Central memory CD8-positive, alpha-beta T cell (primary cell): ENCODE measurements at regions not wholly inside any gene's neighbourhood (a gene's known extent, or its start where the extent isn't known, plus 50 kb on each side); places are given as distances from the start of the nearest gene placed in this dataset.

Experiments
- ATAC-seq: fragments of 150-1000 bp; cut with Tn5 transposase; replicated peaks from 2 replicates; pipeline ENCODE4 v1.10.0; 2022; ENCODE audit warnings: mild to moderate bottlenecking, moderate FRiP score, moderate number of reproducible peaks; ENCODE audit not compliant: poor library complexity, severe bottlenecking; ENCODE audit errors: extremely low read depth
- DNase-seq, 2 donors: peaks; one replicate each; pipeline ENCODE4 v3.0.0; 2021; ENCODE audit warnings: low spot score in 2 of 2
- H3K27ac Mint-ChIP-seq: one replicate; pipeline ENCODE4 v1.8.0; 2022; ENCODE audit warnings: low read depth, mild to moderate bottlenecking, moderate library complexity, mixed read lengths
- H3K27me3 Mint-ChIP-seq: one replicate; pipeline ENCODE4 v1.8.0; 2022; ENCODE audit warnings: mixed read lengths
- H3K36me3 Mint-ChIP-seq: one replicate; pipeline ENCODE4 v1.8.0; 2022; ENCODE audit warnings: mild to moderate bottlenecking, moderate library complexity, mixed read lengths; ENCODE audit not compliant: insufficient read depth
- H3K4me1 Mint-ChIP-seq: one replicate; pipeline ENCODE4 v1.8.0; 2022; ENCODE audit warnings: mixed read lengths
- H3K4me3 Mint-ChIP-seq: one replicate; pipeline ENCODE4 v1.8.0; 2022; ENCODE audit warnings: mild to moderate bottlenecking, moderate library complexity, mixed read lengths
- H3K9me3 Mint-ChIP-seq: one replicate; pipeline ENCODE4 v1.8.0; 2022; ENCODE audit warnings: mixed read lengths

DNA sequence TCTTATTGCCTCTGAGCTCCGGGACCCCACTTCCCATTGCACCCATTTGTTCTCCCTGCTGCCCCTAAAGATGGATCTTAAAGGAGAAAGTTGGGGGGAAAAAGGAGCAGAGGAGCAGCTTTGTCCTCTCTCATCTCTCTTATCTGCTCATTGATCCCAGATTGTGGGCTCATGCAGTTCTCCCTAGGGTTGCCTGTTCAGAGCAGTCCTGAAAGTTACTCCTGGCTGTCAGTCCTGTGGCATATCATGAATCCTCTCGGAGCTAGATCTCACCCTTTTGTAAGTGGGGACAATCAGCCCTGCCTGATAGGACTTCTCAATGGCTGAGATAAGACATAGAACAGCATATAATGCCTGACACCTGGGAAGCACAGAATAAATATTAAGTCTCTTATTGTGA, 440.3 kb downstream of the IRS2 start:
- Mint-ChIP-seq H3K9me3 (peaks cover 15% of the 10 kb centered on the region), H3K36me3 (no peaks in the 10 kb centered on the region), H3K27me3 (peaks cover 7% of the 10 kb centered on the region), H3K4me1 (no peaks in the 10 kb centered on the region), H3K27ac (no peak overlapping the region), H3K4me3 (no peak overlapping the region)
- ATAC-seq (no peak), DNase-seq (no peak)

DNA sequence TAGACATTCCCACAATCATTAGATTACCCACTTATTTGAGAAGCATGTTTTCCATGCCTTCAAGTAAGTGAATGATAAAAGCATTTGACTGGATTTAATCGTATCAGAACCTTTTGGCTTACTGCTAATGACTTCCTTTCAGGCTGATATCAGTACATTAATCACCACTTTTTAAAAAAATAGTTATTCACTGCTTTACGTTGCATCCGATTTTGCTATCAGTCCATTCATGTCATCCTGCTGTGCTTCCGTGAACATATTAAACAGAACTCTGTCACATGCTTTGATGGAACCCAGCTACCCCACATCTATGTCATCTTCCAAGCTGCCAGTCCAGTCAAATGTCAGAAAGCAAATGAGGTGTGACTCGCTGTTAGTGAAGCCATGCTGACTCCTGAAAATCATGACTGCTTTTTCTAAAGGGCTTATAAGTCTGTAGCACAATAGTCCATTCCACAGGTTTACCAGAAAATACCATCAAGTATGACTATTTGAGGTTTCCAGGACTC, 440.9 kb downstream of the IRS2 start:
- Mint-ChIP-seq H3K4me3 (no peak overlapping the region), H3K36me3 (no peaks in the 10 kb centered on the region), H3K27ac (no peak overlapping the region), H3K9me3 (peaks cover 15% of the 10 kb centered on the region), H3K27me3 (peaks cover 7% of the 10 kb centered on the region), H3K4me1 (no peaks in the 10 kb centered on the region)
- ATAC-seq, result no peak
- DNase-seq, result no peak

DNA sequence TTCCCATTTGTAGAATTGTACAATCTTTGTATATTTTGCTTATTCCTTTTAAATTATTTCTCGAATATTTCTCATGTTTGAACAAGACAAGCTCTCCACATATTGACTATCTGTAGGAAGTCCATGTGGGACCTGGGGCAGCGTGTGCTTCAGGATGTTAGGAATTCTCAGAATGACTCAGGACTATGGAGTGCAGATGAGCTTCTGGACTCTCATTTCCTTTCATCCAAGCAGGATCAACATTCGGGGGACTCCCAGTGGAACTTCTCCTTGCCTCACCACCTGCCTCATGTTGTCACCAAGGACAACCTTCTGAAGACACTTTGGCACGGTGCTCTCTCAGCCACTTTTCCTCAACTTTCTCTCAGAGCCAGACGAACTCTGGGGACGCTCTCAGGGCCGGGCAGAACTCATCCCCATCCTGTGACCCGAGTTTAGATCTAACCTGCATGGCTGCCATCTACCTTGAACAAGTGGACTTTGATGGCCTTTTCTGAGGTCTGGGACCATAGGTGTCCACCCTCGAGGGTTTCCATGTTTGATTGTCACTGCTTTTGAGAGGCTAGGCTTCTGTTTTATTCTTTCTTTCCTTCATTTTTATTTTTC, 441.7 kb downstream of the IRS2 start:
- no peak overlapping the region for H3K4me3 Mint-ChIP-seq
- H3K9me3 Mint-ChIP-seq, result peaks cover 15% of the 10 kb centered on the region
- H3K36me3 Mint-ChIP-seq, result no peaks in the 10 kb centered on the region
- H3K27me3 Mint-ChIP-seq, result peaks cover 7% of the 10 kb centered on the region
- DNase-seq, result no peak
- ATAC-seq, result no peak
- no peaks in the 10 kb centered on the region for H3K4me1 Mint-ChIP-seq
- no peak overlapping the region for H3K27ac Mint-ChIP-seq

DNA sequence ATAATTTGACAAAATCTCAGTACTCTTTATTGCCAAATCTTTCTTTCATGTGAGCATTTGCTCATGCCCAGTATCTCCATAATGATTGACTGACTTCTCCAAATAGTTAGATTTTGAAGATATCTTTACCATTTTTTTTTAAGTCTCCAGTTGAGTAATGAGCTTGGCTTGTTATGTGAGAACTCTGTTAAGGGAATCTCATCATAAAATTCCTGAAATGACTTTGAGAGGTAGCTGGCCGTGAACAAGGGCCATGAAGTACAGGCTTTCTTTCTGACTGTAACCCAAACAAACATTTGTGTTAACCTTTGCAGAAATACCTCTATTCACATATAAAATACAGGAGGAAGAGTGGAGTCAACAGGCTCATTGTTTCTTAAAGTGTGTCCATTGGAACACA, 449.7 kb downstream of the IRS2 start:
- no peak overlapping the region for H3K4me3 Mint-ChIP-seq
- H3K9me3 Mint-ChIP-seq, result peaks cover 2% of the 10 kb centered on the region
- no peaks in the 10 kb centered on the region for H3K27me3 Mint-ChIP-seq
- ATAC-seq (no peak), DNase-seq (no peak)
- no peak overlapping the region for H3K27ac Mint-ChIP-seq
- H3K36me3 Mint-ChIP-seq, result no peaks in the 10 kb centered on the region
- no peaks in the 10 kb centered on the region for H3K4me1 Mint-ChIP-seq

DNA sequence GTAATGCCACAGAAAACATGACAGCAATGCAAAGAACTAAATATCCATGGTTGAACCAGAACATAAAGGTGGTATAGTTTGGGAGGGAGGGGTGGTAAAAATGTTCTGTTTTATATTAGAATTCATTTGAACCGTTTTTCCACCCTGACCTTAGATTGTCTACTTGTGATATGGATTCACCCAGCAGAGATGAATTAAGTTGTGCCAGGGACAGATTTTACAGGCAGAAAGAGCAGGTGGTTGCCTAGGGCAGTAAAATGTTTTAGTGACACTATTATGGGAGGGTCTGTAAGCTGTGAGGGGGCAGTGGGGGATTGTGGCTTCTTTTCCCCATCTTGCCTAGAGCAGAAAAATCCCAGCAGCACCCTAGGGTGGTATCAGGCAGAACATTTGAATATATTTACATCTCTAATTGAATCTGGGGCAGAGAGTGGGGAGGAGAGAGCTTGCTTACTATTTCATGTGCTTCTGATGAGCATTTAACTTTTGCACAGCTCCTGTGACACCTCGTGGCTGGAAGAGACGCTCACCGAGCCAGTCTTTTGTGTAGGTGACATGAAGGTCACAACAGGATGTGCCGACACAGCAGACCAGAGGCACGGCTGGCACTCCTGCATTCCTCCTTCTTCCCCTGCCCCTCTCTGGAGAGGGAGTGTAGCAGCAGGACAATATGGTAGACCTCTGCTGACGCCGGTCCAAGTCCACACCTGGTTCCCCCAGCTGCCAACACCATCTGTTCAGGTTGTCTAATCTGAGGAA, 452.3 kb downstream of the IRS2 start:
- no peaks in the 10 kb centered on the region for H3K36me3 Mint-ChIP-seq
- H3K4me3 Mint-ChIP-seq, result no peak overlapping the region
- DNase-seq, result no peak
- no peaks in the 10 kb centered on the region for H3K4me1 Mint-ChIP-seq
- H3K9me3 Mint-ChIP-seq, result peaks cover 4% of the 10 kb centered on the region
- no peaks in the 10 kb centered on the region for H3K27me3 Mint-ChIP-seq
- no peak overlapping the region for H3K27ac Mint-ChIP-seq
- no peak for ATAC-seq

DNA sequence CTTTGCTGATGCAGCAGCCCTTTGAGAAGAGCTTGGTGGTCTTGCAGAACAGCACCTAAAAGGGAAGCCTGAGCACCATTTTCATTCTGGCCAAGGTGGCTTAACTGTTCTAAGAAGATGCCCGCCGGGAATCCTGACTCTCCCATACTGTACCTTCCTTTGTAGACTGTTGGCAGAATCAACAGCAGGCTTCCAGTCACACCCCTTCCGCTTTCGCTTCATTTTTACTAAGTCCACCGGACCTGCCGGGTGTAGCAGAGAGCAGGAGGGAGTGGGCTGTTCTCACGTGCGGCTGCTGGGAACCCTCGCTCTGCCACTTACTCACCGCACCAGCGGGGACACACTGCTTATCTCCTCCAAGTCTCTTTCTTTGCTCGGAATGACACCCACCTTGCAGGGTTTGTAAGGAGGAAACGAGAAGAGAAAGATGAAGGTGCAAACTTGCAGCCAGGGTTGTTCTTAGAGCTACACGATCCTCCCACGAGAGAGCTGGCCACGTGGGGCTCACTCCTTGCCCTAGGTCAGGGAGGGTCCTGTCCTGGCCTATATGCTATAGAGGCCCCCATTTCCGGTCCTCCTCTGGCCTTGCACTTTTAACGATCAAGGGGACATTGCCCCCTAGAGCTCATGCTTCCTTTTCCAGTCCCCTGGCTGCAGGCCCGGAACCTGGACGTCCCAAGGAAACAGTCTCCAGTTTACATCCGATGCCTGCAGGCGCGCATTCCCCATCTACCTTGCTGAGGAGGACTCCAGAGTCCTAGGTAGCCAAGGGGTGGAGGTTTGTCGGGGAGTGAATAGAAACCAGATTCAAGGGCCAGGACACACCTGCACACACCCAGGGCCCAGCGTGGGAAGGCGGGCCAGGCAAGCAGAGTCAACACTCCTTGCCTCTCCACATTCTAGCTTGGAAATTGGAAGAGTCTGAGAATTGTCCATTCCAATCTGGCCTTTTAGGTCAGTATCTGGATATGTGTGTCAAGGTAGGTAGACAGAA, 453.6 kb downstream of the IRS2 start:
- no peak overlapping the region for H3K4me3 Mint-ChIP-seq
- no peaks in the 10 kb centered on the region for H3K36me3 Mint-ChIP-seq
- H3K27ac Mint-ChIP-seq, result no peak overlapping the region
- H3K4me1 Mint-ChIP-seq, result no peaks in the 10 kb centered on the region
- ATAC-seq (no peak), DNase-seq (no peak)
- peaks cover 5% of the 10 kb centered on the region for H3K9me3 Mint-ChIP-seq
- H3K27me3 Mint-ChIP-seq, result no peaks in the 10 kb centered on the region

DNA sequence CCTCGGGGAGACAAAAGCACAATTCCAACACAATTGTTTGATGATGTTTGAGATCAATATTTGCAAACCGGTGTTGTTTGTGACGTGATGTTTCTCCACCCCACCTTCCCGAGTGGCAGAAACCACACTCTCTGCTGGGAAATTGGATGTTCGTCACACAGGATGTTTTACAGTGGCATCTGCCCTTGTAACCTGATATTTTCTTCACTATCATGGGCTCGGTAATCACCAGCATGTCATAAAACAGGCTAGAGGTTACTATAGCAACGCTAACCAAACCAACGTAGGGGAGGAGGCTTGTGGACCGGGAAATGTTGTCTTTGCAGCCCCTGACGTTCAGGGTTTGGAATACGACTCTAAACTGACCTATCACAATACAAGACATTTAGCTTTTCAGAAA, 454.5 kb downstream of the IRS2 start:
- Mint-ChIP-seq H3K4me3 (no peak overlapping the region), H3K4me1 (no peaks in the 10 kb centered on the region), H3K27me3 (no peaks in the 10 kb centered on the region), H3K36me3 (no peaks in the 10 kb centered on the region), H3K27ac (no peak overlapping the region), H3K9me3 (peaks cover 5% of the 10 kb centered on the region)
- DNase-seq (no peak), ATAC-seq (no peak)

DNA sequence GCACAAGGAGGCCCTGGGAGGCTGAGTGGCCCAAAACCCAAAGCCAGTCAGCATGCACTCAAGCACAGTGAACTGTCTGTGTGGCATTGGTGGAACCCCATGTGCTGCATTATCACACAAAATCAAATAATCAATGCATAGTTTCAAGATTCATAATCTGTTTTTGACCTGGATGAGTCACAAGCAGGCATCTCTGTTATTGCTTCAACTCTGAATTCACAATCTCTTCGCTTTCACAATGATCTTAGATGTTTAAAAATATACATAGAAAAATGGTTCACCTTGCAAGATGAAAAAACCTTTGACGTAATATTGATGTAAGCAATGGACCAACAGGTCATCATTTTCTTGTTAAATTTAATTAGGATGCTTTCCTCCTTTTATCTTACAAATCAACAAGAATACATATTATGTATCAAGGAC, 455.4 kb downstream of the IRS2 start:
- no peaks in the 10 kb centered on the region for H3K4me1 Mint-ChIP-seq
- peaks cover 8% of the 10 kb centered on the region for H3K9me3 Mint-ChIP-seq
- no peaks in the 10 kb centered on the region for H3K36me3 Mint-ChIP-seq
- ATAC-seq (no peak), DNase-seq (no peak)
- no peaks in the 10 kb centered on the region for H3K27me3 Mint-ChIP-seq
- H3K4me3 Mint-ChIP-seq, result no peak overlapping the region
- no peak overlapping the region for H3K27ac Mint-ChIP-seq

DNA sequence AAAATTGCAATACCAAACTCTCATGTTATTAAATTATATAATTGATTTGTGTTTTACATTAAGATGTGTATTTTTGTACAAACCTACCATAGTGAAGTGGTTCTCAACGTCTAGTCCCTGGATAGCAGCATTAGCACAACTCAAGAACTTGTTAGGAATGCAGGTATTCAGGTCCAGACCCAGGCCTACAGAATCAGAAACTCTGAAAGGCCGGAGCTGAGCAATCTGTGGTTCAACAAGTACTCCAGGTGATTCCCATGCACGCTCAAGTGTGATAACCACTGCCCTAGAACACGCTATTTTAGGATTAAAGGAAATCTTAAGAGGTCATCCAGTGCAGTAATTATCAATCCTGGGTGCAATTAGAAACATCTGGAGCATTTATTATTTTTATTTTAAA, 456.3 kb downstream of the IRS2 start:
- no peaks in the 10 kb centered on the region for H3K36me3 Mint-ChIP-seq
- no peak for DNase-seq
- no peak overlapping the region for H3K4me3 Mint-ChIP-seq
- no peaks in the 10 kb centered on the region for H3K4me1 Mint-ChIP-seq
- peaks cover 12% of the 10 kb centered on the region for H3K9me3 Mint-ChIP-seq
- H3K27ac Mint-ChIP-seq, result no peak overlapping the region
- H3K27me3 Mint-ChIP-seq, result no peaks in the 10 kb centered on the region
- ATAC-seq, result no peak

DNA sequence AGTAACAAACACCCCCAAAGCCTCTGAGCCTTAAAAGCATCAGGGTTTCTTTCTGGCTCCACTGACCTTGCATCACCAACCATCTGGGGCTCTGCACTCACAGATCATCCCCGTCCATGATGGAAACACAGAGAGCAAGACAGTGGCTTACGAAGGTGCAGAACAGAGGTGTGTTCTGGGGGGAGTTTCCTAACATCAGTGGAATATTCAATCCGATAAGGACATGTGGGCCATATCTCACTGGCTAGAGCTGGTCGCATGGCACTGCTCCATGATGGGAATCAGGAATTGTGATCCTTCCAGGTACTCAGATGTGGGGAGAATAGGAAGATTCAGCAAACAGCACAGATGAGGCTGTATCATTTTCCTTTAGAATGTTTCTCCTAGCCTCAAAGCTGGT, 457.2 kb downstream of the IRS2 start:
- Mint-ChIP-seq H3K4me3 (no peak overlapping the region), H3K4me1 (no peaks in the 10 kb centered on the region), H3K9me3 (peaks cover 12% of the 10 kb centered on the region), H3K27me3 (no peaks in the 10 kb centered on the region), H3K27ac (no peak overlapping the region), H3K36me3 (no peaks in the 10 kb centered on the region)
- DNase-seq (no peak), ATAC-seq (no peak)

DNA sequence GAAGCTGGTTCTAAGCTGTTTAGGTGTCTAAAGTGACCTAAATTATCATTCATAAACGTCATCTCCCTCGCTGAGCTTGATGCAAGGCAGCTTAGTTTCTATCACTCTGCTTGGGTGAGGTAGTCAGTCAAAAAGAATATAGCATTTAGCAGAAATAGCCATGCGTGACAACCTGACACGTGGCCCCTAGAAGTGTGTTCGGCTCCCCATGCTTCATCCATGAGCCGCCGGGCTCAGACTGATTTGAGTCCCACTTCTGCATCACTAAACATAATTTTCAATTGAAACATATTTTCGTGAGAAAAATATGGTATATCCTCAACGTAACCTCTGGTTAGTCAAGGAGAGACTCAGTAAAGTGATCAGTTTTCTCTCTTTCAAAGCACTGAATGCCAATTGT, 459.8 kb downstream of the IRS2 start:
- Mint-ChIP-seq H3K9me3 (peaks cover 17% of the 10 kb centered on the region), H3K27ac (no peak overlapping the region), H3K4me3 (no peak overlapping the region), H3K27me3 (no peaks in the 10 kb centered on the region), H3K36me3 (no peaks in the 10 kb centered on the region), H3K4me1 (no peaks in the 10 kb centered on the region)
- no peak for DNase-seq
- ATAC-seq, result no peak

DNA sequence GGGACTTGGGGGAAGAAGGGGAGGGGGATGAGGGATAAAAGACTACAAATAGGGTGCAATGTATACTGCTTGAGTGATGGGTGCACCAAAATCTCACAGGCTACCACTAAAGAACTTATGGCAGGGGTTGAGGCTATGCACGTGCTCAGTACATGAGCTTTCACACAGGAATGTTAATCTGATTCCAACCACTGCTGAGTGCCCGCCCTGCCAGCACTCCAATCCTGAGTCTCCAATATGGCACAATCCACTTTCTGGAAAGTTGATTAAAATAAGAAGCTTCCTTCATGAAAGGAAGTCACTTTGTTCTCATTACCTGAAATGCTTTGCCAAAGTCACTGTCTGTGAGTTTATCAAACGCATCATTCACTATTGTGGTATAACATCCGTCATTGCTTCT, 463.0 kb downstream of the IRS2 start:
- no peak for ATAC-seq
- no peak for DNase-seq
- H3K4me1 Mint-ChIP-seq, result no peaks in the 10 kb centered on the region
- no peak overlapping the region for H3K27ac Mint-ChIP-seq
- no peak overlapping the region for H3K4me3 Mint-ChIP-seq
- H3K27me3 Mint-ChIP-seq, result no peaks in the 10 kb centered on the region
- H3K36me3 Mint-ChIP-seq, result no peaks in the 10 kb centered on the region
- peaks cover 14% of the 10 kb centered on the region for H3K9me3 Mint-ChIP-seq
